ENCODE measurements at regions not wholly inside any gene's neighbourhood (a gene's known extent, or its start where the extent isn't known, plus 50 kb on each side); places are given as distances from the start of the nearest gene placed in this dataset.

DNA sequence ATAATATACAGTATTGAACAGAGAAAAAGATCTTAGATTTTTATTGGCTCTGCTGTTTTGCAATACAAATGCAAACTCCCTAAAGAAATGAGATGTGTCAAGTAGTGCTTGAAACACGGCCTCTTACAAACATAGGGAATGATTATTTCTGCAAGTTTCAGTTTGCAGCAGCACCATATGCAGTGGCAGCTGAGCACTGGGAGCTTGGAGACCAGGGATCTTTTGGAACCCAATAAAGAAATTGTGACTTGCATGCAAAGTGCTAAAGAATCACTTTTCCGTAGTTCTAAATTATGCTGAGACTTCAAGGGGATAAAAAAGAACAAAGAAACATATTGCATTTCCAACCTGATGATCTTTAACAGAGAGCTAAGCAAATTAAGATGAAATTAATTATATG is 674.6 kb upstream of the ZNF608 start:
- no TSS peak for BruUV-seq (replicated peaks)
- POLR2A ChIA-PET = interaction anchor here (0.5 to 0.8 kb wide), 2 partner anchors 283 to 1111 kb away, joined by 5 read pairs; no protein-coding TSS in a partner anchor
- H3K4me2 ChIP-seq (ENCODE audit: low read length) = no peak overlapping the region
- H3K4me3 ChIP-seq (ENCODE audit: low read depth, low read length, poor library complexity, severe bottlenecking) = no peak overlapping the region
- no peaks in the 10 kb centered on the region for H4K20me1 ChIP-seq (ENCODE audit: insufficient read depth, low read length)
- H2AFZ ChIP-seq (ENCODE audit: low read length) = no peak overlapping the region
- TF ChIP-seq, protein P1, sequence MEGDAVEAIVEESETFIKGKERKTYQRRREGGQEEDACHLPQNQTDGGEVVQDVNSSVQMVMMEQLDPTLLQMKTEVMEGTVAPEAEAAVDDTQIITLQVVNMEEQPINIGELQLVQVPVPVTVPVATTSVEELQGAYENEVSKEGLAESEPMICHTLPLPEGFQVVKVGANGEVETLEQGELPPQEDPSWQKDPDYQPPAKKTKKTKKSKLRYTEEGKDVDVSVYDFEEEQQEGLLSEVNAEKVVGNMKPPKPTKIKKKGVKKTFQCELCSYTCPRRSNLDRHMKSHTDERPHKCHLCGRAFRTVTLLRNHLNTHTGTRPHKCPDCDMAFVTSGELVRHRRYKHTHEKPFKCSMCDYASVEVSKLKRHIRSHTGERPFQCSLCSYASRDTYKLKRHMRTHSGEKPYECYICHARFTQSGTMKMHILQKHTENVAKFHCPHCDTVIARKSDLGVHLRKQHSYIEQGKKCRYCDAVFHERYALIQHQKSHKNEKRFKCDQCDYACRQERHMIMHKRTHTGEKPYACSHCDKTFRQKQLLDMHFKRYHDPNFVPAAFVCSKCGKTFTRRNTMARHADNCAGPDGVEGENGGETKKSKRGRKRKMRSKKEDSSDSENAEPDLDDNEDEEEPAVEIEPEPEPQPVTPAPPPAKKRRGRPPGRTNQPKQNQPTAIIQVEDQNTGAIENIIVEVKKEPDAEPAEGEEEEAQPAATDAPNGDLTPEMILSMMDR (conservative IDR thresholded peaks at IDR 0.05; ENCODE audit: low read length) = no peak
- TF ChIP-seq EZH2phosphoT487 (IDR thresholded peaks at IDR 0.05; ENCODE audit: borderline replicate concordance, low read depth, low read length) = no peak
- no peaks in the 10 kb centered on the region for H3K79me2 ChIP-seq (ENCODE audit: insufficient read depth, low read depth, low read length)
- DNase-seq (ENCODE audit: low spot score) = no peak
- intact Hi-C loops (cut with micrococcal nuclease; ENCODE audit: unreplicated experiment) = no loop called here
- H3K27ac ChIP-seq (ENCODE audit: low read depth, low read length, poor library complexity, severe bottlenecking) = no peak overlapping the region
- no peaks in the 10 kb centered on the region for H3K9me2 ChIP-seq (ENCODE audit: insufficient read depth, low read length)
- H3K4me1 ChIP-seq (ENCODE audit: insufficient read depth, low read length, poor library complexity, severe bottlenecking) = no peaks in the 10 kb centered on the region
- CTCF ChIA-PET (ENCODE audit: unreplicated experiment) = no interaction called here
- H3K9me3 ChIP-seq (ENCODE audit: low read length) = no peaks in the 10 kb centered on the region
- no peaks in the 10 kb centered on the region for H3K36me3 ChIP-seq (ENCODE audit: insufficient read depth, low read length)

DNA sequence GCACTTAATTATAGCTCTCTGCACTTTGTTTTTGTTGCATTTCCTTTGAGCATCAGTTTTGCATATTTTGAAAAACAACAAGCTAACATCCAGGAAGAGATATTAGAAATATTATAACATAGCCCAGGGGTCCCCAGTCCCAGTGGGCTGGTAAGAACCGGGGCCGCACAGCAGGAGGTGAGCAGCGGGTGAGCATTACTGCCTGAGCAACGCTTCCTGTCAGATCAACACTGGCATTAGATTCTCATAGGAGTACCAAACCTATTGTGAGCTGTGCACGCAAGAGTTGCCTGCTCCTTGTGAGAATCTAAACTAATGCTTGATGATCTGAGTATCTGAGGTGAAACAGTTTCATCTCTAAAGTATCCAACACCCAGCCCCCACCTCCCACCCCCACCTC is 675.9 kb upstream of the ZNF608 start:
- no peak for TF ChIP-seq EZH2phosphoT487 (IDR thresholded peaks at IDR 0.05; ENCODE audit: borderline replicate concordance, low read depth, low read length)
- TF ChIP-seq, protein P1 (conservative IDR thresholded peaks at IDR 0.05; ENCODE audit: low read length) = no peak
- Histone ChIP-seq H3K9me3 (ENCODE audit: low read length) (no peaks in the 10 kb centered on the region), H3K79me2 (ENCODE audit: insufficient read depth, low read depth, low read length) (no peaks in the 10 kb centered on the region), H2AFZ (ENCODE audit: low read length) (no peak overlapping the region), H3K4me2 (ENCODE audit: low read length) (no peak overlapping the region), H3K27ac (ENCODE audit: low read depth, low read length, poor library complexity, severe bottlenecking) (no peak overlapping the region), H3K4me3 (ENCODE audit: low read depth, low read length, poor library complexity, severe bottlenecking) (no peak overlapping the region), H3K36me3 (ENCODE audit: insufficient read depth, low read length) (no peaks in the 10 kb centered on the region), H4K20me1 (ENCODE audit: insufficient read depth, low read length) (no peaks in the 10 kb centered on the region), H3K9me2 (ENCODE audit: insufficient read depth, low read length) (no peaks in the 10 kb centered on the region), H3K4me1 (ENCODE audit: insufficient read depth, low read length, poor library complexity, severe bottlenecking) (no peaks in the 10 kb centered on the region)
- CTCF ChIA-PET (ENCODE audit: unreplicated experiment) = no interaction called here
- intact Hi-C loops (cut with micrococcal nuclease; ENCODE audit: unreplicated experiment) = no loop called here
- no peak for DNase-seq (ENCODE audit: low spot score)
- POLR2A ChIA-PET = interaction anchor here (0.5 to 0.7 kb wide), 5 partner anchors 11 to 1152 kb away, joined by 3 to 6 read pairs (median 3); no protein-coding TSS in a partner anchor
- BruUV-seq (replicated peaks) = no TSS peak

DNA sequence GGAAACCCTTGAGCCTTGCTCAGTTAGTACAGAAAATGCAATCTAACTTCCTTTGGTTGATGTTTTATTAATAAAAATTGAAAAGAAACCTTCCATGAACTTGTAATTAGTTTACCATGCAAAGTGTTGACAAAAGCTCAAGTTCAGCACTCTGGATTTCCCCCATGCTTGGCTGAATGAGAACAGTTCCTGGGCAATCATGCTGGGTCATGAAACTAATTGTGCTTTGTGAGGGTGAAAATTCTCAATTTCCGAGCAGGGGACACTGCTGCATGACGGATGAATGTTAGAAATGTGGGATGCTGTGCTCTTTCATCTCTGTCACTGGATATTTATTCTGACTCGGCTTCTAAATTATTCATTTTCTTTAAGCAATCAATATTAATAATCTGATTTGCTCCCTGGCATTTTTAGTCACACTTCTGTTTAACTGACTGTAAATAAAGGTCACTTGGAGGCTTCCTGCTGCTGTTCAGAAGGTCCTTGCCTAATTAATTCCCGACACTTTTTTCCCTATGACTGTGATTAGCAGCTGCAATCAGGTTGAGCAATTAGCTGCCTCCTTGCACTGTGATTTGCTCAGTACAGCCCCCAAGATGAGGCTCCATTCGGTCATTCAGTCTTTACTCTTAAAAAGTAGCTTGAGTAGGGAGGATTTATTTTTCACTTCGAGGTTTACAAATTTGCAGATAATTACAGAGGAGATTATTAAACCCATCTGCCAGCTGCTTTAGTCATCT is 678.1 kb upstream of the ZNF608 start:
- H3K9me2 ChIP-seq (ENCODE audit: insufficient read depth, low read length) = no peaks in the 10 kb centered on the region
- ChIA-PET POLR2A (interaction anchor here (1.0 to 1.4 kb wide), 2 partner anchors 12 to 341 kb away, joined by 3 to 4 read pairs; no protein-coding TSS in a partner anchor), CTCF (ENCODE audit: unreplicated experiment) (no interaction called here)
- no TSS peak for BruUV-seq (replicated peaks)
- no peak overlapping the region for H3K4me3 ChIP-seq (ENCODE audit: low read depth, low read length, poor library complexity, severe bottlenecking)
- intact Hi-C loops (cut with micrococcal nuclease; ENCODE audit: unreplicated experiment) = no loop called here
- H3K79me2 ChIP-seq (ENCODE audit: insufficient read depth, low read depth, low read length) = no peaks in the 10 kb centered on the region
- no peak overlapping the region for H3K27ac ChIP-seq (ENCODE audit: low read depth, low read length, poor library complexity, severe bottlenecking)
- no peaks in the 10 kb centered on the region for H4K20me1 ChIP-seq (ENCODE audit: insufficient read depth, low read length)
- H2AFZ ChIP-seq (ENCODE audit: low read length) = no peak overlapping the region
- no peaks in the 10 kb centered on the region for H3K9me3 ChIP-seq (ENCODE audit: low read length)
- no peak for DNase-seq (ENCODE audit: low spot score)
- TF ChIP-seq, protein P1 (conservative IDR thresholded peaks at IDR 0.05; ENCODE audit: low read length) = no peak
- no peak for TF ChIP-seq EZH2phosphoT487 (IDR thresholded peaks at IDR 0.05; ENCODE audit: borderline replicate concordance, low read depth, low read length)
- H3K36me3 ChIP-seq (ENCODE audit: insufficient read depth, low read length) = no peaks in the 10 kb centered on the region
- H3K4me1 ChIP-seq (ENCODE audit: insufficient read depth, low read length, poor library complexity, severe bottlenecking) = no peaks in the 10 kb centered on the region
- no peak overlapping the region for H3K4me2 ChIP-seq (ENCODE audit: low read length)
